ENCODE measurements at regions not wholly inside any gene's neighbourhood (a gene's known extent, or its start where the extent isn't known, plus 50 kb on each side); places are given as distances from the start of the nearest gene placed in this dataset.
"Not testable (repeated sequence)": the region's sequence is repeated elsewhere in the genome, so short reads cannot be mapped to it uniquely, and the experiment has no call there.

DNA sequence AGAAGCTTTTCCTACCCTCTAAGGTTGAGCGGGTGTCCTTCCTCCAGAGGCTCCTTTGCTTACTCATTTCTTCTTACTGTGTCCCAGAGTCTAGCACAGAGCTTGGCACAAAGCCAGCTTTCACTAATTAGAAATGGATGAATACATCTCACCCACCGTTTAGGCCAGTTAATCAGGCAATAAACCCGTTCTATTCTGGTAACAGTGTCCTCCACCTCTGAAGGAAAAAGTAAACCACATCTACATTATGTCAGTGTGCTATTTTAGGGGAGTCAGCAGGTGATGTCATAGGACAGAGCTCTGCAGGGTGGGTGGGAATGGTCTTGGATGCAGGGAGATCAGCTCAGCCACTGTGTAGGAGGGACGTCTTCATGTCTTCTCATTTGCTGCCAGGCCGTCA, 109.2 kb downstream of the OSTF1 start:
- no peak for DNase-seq (ENCODE audit: low read depth in 1 of 2, low spot score in 1 of 2)

DNA sequence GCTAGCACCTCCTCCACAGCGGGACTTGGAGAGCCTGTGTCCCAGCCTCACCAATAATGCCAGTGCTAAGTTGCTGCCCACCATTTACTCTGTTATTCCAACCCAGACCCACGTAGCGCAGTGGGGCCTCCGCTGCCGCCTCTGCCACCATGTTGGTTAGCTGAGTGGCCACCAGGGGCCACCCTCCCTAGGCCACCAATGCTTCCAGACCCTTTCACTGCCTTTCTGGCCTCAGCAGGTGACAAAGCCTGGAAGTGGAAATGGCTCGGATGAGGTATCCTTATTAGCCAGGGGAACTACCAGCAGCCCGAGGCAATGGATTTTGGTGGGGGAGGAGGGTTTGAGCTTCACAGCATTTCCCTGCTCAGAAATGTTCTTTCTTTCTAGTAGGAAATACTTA, 110.1 kb downstream of the OSTF1 start:
- DNase-seq (ENCODE audit: low read depth in 1 of 2, low spot score in 1 of 2) = no peak

- peak in 1 of 2 donors; percentile 26 for DNase-seq (ENCODE audit: low read depth in 1 of 2, low spot score in 1 of 2)
Observed at GRCh38 chr9:75200892-75201470, 112.7 kb downstream of the OSTF1 start.

DNA sequence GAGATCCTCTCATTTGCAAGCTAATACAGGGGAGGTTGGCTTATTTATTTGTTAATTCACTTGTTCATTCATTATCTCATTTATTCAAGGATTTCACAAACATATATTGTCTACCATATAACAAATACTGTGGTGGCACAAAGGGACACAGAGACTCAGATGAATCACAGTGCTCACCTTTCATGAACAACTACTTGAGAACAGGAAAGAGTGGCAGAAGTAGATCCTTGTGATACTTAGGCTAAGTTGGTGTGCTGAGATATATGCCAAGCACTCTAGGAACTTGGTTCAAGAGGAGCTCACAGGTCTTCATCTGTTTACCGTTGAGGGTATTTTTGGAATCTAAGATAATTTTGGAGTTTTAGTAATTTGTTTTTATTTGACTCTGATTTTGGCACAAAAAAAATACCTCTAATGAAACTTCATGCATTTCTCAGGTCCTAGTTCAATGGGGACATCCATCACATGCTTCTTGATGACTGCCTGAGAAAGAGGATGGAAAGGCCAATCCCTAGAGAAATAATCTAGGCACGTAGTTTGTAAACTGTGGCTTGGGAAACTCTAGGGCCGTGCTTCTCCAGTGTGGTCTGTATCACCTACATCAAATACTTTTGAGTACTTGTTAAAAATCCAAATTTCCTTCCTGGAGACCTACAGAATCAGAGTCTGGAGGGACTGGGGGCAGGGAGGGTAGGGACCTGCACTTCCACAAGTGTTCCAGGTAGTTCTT, 113.3 kb downstream of the OSTF1 start:
- DNase-seq (ENCODE audit: low read depth in 1 of 2, low spot score in 1 of 2) = no peak

DNA sequence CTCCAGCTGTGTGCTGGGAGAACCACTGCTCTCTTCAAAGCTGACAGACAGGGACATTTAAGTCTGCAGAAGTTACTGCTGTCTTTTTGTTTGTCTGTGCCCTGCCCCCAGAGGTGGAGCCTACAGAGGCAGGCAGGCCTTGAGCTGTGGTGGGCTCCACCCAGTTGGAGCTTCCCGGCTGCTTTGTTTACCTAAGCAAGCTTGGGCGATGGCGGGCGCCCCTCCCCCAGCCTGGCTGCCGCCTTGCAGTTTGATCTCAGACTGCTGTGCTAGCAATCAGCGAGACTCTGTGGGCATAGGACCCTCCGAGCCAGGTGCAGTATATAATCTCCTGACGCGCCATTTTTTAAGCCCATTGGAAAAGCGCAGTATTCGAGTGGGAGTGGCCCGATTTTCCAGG, 119.7 kb downstream of the OSTF1 start:
- not testable (repeated sequence) for DNase-seq (ENCODE audit: low read depth in 1 of 2, low spot score in 1 of 2)

- no peak for DNase-seq (ENCODE audit: low read depth in 1 of 2, low spot score in 1 of 2)
Observed at GRCh38 chr9:75210215-75210614, 121.9 kb downstream of the OSTF1 start.

GRCh38 chr9:75213765-75214164, 125.5 kb downstream of the OSTF1 start:
- no peak for DNase-seq (ENCODE audit: low read depth in 1 of 2, low spot score in 1 of 2)

DNA sequence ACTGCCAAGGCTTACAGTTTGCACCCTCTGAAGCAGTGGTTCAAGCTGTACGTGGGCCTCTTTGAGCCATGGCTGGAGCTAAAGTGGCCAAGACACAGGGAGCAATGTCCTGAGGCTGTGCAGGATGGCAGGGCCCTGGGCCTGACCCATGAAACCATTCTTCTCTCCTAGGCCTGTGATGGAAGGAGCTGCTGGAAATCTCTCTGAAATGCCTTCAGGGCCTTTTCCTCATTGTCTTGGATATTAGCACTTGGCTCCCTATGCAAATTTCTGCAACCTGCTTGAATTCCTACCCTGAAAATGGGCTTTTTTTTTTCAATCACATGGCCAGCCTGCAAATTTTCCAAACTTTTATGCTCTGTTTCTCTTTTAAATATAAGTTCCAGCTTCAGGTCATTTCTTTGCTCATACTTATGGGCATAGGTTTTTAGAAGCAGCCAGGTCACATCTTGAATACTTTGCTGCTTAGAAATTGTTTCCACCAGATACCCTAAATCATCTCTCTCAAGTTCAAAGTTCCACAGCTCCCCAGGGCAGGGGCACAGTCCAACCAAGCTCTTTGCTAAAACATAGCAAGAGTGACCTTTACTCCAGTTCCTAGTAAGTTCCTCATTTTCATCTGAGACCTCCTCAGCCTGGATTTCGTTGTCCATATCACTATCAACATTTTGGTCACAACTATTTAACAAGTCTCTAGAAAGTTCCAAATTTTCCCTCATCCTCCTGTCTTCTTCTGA, 138.3 kb downstream of the OSTF1 start:
- no peak for DNase-seq (ENCODE audit: low read depth in 1 of 2, low spot score in 1 of 2)

- no peak for DNase-seq (ENCODE audit: low read depth in 1 of 2, low spot score in 1 of 2)
Observed at GRCh38 chr9:75228893-75229292, 140.6 kb downstream of the OSTF1 start.

DNA sequence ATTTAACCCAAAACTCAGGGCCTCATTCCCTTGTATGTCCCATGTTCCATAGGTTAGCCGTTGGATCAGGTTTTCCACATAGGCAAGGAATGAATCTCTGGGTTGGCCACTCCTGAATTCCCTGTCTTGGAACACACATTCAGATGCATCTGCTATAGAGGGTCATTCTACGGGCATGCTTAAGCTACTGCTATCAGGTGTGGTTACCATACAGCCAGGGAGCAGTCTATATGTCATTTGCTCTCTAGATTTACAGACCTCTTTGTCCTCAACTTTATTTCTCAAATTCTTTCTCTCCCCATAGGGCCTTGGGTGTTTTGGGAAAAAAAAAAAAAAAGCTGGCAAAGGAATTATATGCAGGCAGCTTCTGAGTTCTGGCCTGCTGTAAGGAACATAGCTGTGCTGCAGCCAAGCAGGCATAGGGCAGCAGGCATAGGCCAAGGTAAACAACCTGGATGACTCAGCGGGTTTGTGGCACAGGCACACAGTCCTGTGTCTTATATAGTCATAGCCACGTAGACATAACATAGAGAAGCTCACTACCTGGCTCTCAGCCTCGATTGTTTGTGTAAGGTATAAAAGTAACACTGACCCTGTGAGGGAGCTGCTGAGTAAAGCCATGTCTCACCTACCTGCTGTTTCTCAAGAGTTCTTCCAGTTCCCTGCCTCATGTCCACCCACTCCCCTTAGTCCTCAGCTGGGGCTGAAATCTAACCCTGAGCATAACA, 141.5 kb downstream of the OSTF1 start:
- DNase-seq (ENCODE audit: low read depth in 1 of 2, low spot score in 1 of 2) = no peak

- DNase-seq (ENCODE audit: low read depth in 1 of 2, low spot score in 1 of 2) = no peak
Observed at GRCh38 chr9:75230469-75230868, 142.2 kb downstream of the OSTF1 start.

- DNase-seq (ENCODE audit: low read depth in 1 of 2, low spot score in 1 of 2) = no peak
Observed at GRCh38 chr9:75231167-75231566, 142.9 kb downstream of the OSTF1 start.

DNA sequence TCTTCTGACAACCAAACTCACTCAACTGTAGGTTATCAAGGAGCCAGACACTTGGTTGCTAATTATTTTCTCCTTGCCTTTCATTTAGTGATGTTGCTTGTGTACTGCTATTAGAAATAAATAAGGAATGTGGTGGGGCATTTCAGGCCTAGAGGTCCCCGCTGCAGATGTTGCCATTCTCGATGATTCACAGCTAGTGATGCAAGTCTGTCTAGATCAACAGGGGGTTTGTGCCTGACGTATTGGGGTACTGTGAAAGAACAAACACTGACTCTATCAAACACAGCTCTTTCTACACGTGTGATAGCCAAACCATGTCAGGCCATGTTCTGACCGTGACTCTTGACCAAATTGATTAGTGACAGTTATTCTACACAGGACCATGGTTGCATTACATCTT, 144.7 kb downstream of the OSTF1 start:
- no peak for DNase-seq (ENCODE audit: low read depth in 1 of 2, low spot score in 1 of 2)

DNA sequence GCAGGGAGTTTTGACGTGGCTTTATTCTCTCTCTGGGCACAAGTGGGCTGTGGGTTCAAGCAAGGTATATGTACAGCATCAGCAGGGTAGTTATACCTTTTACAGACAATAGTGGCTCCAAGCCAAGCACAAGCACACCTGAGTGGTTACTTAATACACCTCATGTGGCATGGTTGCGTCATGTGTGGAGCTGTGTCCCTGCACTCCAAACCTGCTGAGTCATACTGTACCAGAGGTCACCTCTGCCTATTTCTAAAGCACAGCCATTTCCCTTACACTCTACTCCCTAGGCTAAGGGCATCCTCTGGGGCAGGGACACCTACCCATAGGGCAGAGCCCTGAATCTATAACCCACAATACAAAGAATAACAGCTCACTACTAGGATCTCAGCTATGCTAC, 147.3 kb downstream of the OSTF1 start:
- no peak for DNase-seq (ENCODE audit: low read depth in 1 of 2, low spot score in 1 of 2)

DNA sequence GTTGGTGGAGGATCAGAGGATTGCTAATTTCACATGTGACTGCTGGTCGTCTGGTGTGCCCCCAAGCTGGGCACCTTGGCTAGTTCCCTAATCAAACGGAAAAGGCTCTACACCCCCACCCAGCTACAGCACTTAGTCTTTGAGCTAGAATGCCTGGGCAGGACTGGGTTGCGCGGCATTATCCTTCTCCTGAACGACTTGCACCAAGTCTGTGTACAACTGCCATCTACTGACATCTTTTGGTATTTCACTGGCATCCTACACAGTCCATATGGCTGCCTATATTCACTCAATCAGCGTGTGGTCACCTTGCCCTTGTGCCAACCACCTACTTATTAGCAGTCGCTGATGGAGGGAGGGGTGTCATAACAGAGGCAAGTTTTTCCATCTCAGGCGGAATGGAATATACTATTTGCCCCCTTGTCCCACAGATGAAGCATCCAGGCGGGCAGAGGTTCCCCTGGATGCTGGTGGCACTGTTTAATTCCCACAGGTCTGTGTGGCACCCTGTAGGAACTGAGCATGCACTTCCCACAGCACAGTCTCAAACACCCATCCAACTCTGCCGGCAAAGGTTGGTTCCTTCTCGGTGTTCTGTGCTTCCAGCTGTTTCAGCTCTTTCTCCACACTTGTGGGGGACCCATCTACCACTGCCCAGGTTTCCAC, 150.1 kb downstream of the OSTF1 start:
- peak in 1 of 2 donors; percentile 45 for DNase-seq (ENCODE audit: low read depth in 1 of 2, low spot score in 1 of 2)

DNA sequence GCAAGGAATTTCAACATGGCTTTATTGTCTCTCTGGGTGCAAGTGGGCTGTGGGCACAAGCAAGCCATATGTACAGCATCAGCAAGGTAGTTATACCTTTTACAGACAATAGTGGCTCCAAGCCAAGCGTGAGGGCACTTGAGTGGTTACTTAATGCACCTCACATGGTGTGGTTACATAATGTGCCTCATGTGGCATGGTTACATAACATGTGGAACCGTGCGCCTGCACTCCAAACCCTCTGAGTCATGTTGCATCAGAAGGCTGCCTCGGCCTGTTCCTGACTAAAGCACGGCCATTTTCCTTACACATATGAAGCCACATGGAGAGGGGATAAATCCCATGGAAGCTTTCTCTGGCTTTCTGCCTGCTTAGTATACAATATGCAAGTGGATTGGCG, 150.9 kb downstream of the OSTF1 start:
- DNase-seq (ENCODE audit: low read depth in 1 of 2, low spot score in 1 of 2) = no peak

DNA sequence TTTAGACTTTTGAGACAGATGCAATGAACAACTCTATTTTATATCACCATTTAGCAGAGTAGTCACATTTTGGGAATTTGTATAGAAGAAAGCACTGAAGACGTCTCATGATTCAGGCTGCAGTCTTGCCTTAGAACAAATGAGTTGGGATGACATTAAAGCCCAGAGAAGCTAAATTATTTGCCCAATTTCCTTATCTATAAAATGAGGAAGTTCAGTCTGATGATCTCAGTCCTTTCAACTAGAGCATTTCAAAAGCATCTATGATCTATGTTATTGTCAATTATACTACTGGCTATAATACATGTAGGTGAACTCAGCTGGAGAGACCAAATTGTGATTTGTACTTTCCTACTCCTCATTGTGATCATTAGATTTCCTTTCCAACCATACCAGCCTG, 154.1 kb downstream of the OSTF1 start:
- no peak for DNase-seq (ENCODE audit: low read depth in 1 of 2, low spot score in 1 of 2)

DNA sequence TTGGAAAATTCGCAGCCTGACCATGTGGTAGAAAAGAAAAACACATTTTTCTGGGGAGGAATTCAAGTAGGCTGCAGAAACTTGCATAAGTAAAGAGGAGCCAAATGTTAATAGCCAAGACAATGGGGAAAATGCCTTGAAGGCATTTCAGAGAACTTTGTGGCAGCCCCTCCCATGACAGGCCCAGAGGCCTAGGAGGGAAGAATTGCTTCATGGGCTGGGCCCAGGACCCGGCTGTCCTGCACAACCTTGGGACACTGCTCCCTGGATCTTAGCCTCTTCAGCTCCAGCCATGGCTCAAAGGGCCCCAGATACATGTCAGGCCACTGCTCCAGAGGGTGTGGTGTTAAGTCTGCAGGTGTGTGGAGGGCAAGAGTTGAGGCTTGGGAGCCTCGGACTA, 158.6 kb downstream of the OSTF1 start:
- no peak for DNase-seq (ENCODE audit: low read depth in 1 of 2, low spot score in 1 of 2)

- DNase-seq (ENCODE audit: low read depth in 1 of 2, low spot score in 1 of 2) = peak in 1 of 2 donors; percentile 25
Observed at GRCh38 chr9:75265525-75265972, 177.2 kb downstream of the OSTF1 start.

DNA sequence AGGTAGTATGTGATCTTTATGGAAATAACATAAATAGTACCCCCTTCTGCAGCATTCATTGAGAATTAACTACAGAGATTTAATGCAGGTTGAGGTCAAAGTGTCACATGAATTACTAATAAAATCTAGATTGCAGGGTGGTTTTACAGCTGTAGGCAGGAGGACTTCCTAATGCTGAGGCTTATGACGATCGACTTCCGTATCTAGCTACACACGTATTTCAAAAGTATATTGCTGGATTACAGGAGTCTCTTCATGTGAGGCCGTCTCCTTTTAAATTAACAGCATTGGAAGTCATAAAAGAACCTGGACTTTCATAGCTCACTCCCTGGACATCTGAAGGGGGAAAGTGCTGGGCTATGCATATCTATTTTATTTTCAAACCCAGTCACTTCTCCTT, 180.9 kb downstream of the OSTF1 start:
- no peak for DNase-seq (ENCODE audit: low read depth in 1 of 2, low spot score in 1 of 2)

DNA sequence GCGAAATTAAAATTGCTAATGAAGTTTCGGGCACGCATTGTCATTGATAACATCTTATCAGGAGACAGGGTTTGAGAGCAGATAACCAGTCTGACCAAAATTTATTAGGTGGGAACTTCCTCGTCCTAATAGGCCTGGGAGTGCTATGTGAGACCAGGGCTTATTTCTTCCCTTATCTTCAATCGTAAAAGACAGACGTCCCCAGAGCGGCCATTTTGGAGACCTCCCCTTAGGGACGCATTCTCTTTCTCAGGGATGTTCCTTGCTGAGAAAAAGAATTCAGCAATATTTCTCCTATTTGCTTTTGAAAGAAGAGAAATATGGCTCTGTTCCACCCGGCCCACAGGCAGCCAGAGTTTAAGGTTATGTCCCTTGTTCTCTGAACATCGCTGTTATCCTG, 184.7 kb downstream of the OSTF1 start:
- not testable (repeated sequence) for DNase-seq (ENCODE audit: low read depth in 1 of 2, low spot score in 1 of 2)

All from activated CD4-positive, alpha-beta T cell treated with anti-CD3 and anti-CD28 coated beads, Interleukin-2, amount 50 U/mL, for 24 hours (primary cell).